ENCODE measurements at regions not wholly inside any gene's neighbourhood (a gene's known extent, or its start where the extent isn't known, plus 50 kb on each side); places are given as distances from the start of the nearest gene placed in this dataset.

- Histone ChIP-seq H4K20me1 (ENCODE audit: insufficient read depth, low read length) (no peaks in the 10 kb centered on the region), H4K8ac (ENCODE audit: low read depth in 2 of 2, low read length in 2 of 2) (no peak overlapping the region), H2BK120ac (ENCODE audit: low read depth, low read length) (no peak overlapping the region), H2AK5ac (ENCODE audit: low read depth, low read length) (no peak overlapping the region), H3K36me3 (ENCODE audit: control insufficient read depth, insufficient read depth, low read length) (no peaks in the 10 kb centered on the region), H4K91ac (ENCODE audit: insufficient read depth, low read depth, low read length) (no peak overlapping the region), H2BK15ac (ENCODE audit: low read depth, low read length) (no peak overlapping the region), H3K4me2 (ENCODE audit: low read depth, low read length) (no peak overlapping the region), H2AK9ac (replicated peaks; ENCODE audit: low read depth, low read length, poor library complexity) (no peak overlapping the region), H2BK20ac (ENCODE audit: low read depth, low read length) (no peak overlapping the region), H3K4me3 (ENCODE audit: insufficient read depth, low read depth, low read length) (no peak overlapping the region), H3K27me3 (ENCODE audit: control insufficient read depth, insufficient read depth, low read length) (peaks cover 72% of the 10 kb centered on the region), H2AFZ (replicated peaks; ENCODE audit: low read length, poor library complexity) (no peak overlapping the region), H3K9me1 (ENCODE audit: insufficient read depth, low read length) (0 out of 2 replicates have a peak, but pooled peaks cover 2% of the 10 kb centered on the region), H3K9me3 (ENCODE audit: control insufficient read depth, insufficient read depth, low read length) (peaks cover 3% of the 10 kb centered on the region), H3K4ac (ENCODE audit: low read depth, low read length) (no peak overlapping the region), H3K18ac (ENCODE audit: low read depth, low read length) (no peak overlapping the region), H3K79me1 (ENCODE audit: low read depth in 1 of 2, low read length in 2 of 2) (no peaks in the 10 kb centered on the region), H2BK5ac (ENCODE audit: low read depth, low read length, poor library complexity, severe bottlenecking) (no peak overlapping the region), H4K5ac (ENCODE audit: low read depth, low read length) (no peak overlapping the region), H3K9ac (ENCODE audit: low read depth, low read length) (no peak overlapping the region), H3K4me1 (ENCODE audit: control insufficient read depth, insufficient read depth, low read length) (no peaks in the 10 kb centered on the region), H3K23ac (ENCODE audit: low read depth, low read length) (no peak overlapping the region), H3K27ac (ENCODE audit: insufficient read depth, low read length) (no peak overlapping the region), H3K56ac (ENCODE audit: extremely low read depth, insufficient read depth, low read length) (no peak overlapping the region), H3K14ac (replicated peaks; ENCODE audit: low read depth, low read length) (no peak overlapping the region)
- POLR2A ChIA-PET (ENCODE audit: unreplicated experiment): no interaction called here
- dilution Hi-C loops (cut with HindIII; ENCODE audit: low sequenced_read_pairs, unreplicated experiment): no loop called here
- TF ChIP-seq CTCF (conservative IDR thresholded peaks at IDR 0.05; ENCODE audit: low read depth, low read length): no peak
- no peak for TF ChIP-seq MAFK (IDR thresholded peaks at IDR 0.05; ENCODE audit: low read depth, low read length)
- no peak for TF ChIP-seq RFX5 (IDR thresholded peaks at IDR 0.05; ENCODE audit: low read depth, low read length)
- TF ChIP-seq, protein P1, sequence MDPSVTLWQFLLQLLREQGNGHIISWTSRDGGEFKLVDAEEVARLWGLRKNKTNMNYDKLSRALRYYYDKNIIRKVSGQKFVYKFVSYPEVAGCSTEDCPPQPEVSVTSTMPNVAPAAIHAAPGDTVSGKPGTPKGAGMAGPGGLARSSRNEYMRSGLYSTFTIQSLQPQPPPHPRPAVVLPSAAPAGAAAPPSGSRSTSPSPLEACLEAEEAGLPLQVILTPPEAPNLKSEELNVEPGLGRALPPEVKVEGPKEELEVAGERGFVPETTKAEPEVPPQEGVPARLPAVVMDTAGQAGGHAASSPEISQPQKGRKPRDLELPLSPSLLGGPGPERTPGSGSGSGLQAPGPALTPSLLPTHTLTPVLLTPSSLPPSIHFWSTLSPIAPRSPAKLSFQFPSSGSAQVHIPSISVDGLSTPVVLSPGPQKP (IDR thresholded peaks at IDR 0.05; ENCODE audit: borderline replicate concordance, low read depth, low read length): no peak
- TF ChIP-seq SMC3 (IDR thresholded peaks at IDR 0.05; ENCODE audit: low read depth, low read length): no peak
- no peak for TF ChIP-seq BHLHE40 (IDR thresholded peaks at IDR 0.05; ENCODE audit: low read depth, low read length)
- TF ChIP-seq, protein P2, sequence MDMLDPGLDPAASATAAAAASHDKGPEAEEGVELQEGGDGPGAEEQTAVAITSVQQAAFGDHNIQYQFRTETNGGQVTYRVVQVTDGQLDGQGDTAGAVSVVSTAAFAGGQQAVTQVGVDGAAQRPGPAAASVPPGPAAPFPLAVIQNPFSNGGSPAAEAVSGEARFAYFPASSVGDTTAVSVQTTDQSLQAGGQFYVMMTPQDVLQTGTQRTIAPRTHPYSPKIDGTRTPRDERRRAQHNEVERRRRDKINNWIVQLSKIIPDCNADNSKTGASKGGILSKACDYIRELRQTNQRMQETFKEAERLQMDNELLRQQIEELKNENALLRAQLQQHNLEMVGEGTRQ (IDR thresholded peaks at IDR 0.05; ENCODE audit: low read depth, low read length): no peak
- WGBS, 2 experiments (ENCODE audit: extremely low coverage in 2 of 2, insufficient read length in 1 of 2): 83% methylated on average over 4 of the region's 9 CpGs; no CpG with 5 or more reads in 1 of the 2 experiments
- no TSS peak for BruUV-seq (replicated peaks)
- no peak for ATAC-seq (ENCODE audit: low read depth)
- CTCF ChIA-PET: no interaction called here
- in situ Hi-C loops (cut with MboI; ENCODE audit: low sequenced_read_pairs): no loop called here
- DNase-seq: no peak
- intact Hi-C loops (cut with micrococcal nuclease): no loop called here
These were observed 59.9 kb upstream of the CDH5 start for GRCh38 chr16:66306366-66307150.
